NB4 (cell line): ENCODE measurements at regions not wholly inside any gene's neighbourhood (a gene's known extent, or its start where the extent isn't known, plus 50 kb on each side); places are given as distances from the start of the nearest gene placed in this dataset.

Experiments used
- MYC ChIP-seq: IDR thresholded peaks from 2 replicates; pipeline ENCODE4 v1.6.1; 2011; ENCODE audit warnings: low read depth, low read length
- POLR2A ChIP-seq: IDR thresholded peaks from 2 replicates; pipeline ENCODE4 v1.6.1; 2011; ENCODE audit warnings: mild to moderate bottlenecking; ENCODE audit not compliant: insufficient read length; ENCODE audit errors: extremely low read depth
- TF ChIP-seq, protein P1 (sequence below): IDR thresholded peaks from one replicate; pipeline ENCODE4 v1.5.1; 2012; ENCODE audit warnings: low read depth, low read length
- TF ChIP-seq, protein P2 (sequence below): IDR thresholded peaks from 2 replicates; pipeline ENCODE4 v1.6.1; 2011; ENCODE audit warnings: low read depth, low read length

- TF ChIP-seq, protein P1, sequence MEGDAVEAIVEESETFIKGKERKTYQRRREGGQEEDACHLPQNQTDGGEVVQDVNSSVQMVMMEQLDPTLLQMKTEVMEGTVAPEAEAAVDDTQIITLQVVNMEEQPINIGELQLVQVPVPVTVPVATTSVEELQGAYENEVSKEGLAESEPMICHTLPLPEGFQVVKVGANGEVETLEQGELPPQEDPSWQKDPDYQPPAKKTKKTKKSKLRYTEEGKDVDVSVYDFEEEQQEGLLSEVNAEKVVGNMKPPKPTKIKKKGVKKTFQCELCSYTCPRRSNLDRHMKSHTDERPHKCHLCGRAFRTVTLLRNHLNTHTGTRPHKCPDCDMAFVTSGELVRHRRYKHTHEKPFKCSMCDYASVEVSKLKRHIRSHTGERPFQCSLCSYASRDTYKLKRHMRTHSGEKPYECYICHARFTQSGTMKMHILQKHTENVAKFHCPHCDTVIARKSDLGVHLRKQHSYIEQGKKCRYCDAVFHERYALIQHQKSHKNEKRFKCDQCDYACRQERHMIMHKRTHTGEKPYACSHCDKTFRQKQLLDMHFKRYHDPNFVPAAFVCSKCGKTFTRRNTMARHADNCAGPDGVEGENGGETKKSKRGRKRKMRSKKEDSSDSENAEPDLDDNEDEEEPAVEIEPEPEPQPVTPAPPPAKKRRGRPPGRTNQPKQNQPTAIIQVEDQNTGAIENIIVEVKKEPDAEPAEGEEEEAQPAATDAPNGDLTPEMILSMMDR = no peak
- TF ChIP-seq MYC (no peak), POLR2A (no peak)
- TF ChIP-seq, protein P2, sequence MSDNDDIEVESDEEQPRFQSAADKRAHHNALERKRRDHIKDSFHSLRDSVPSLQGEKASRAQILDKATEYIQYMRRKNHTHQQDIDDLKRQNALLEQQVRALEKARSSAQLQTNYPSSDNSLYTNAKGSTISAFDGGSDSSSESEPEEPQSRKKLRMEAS = no peak
Measured at GRCh38 chr1:79124756-79125155, 118.2 kb upstream of the ADGRL4 start.
